ENCODE measurements at regions not wholly inside any gene's neighbourhood (a gene's known extent, or its start where the extent isn't known, plus 50 kb on each side); places are given as distances from the start of the nearest gene placed in this dataset.

DNA sequence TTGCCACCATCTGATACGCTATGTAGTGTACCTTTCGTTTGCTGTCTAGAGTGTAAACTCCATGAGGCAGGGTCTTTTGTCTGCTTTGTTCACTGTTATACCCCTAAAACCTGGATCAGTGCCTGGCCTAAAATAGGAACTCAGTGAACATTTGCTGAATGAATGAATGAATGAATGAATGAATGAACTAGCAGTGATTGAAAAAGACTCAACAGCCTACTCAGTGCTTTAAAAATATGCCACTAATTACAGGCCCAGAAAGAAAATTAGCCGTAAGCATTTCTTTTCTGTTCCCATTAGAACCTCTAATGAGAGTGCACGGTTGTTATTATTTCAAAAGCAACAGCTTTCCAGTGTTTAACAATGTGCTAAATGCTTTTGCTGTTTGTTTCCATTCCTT lies 69.3 kb upstream of the SYT6 start:
- no peak for DNase-seq

DNA sequence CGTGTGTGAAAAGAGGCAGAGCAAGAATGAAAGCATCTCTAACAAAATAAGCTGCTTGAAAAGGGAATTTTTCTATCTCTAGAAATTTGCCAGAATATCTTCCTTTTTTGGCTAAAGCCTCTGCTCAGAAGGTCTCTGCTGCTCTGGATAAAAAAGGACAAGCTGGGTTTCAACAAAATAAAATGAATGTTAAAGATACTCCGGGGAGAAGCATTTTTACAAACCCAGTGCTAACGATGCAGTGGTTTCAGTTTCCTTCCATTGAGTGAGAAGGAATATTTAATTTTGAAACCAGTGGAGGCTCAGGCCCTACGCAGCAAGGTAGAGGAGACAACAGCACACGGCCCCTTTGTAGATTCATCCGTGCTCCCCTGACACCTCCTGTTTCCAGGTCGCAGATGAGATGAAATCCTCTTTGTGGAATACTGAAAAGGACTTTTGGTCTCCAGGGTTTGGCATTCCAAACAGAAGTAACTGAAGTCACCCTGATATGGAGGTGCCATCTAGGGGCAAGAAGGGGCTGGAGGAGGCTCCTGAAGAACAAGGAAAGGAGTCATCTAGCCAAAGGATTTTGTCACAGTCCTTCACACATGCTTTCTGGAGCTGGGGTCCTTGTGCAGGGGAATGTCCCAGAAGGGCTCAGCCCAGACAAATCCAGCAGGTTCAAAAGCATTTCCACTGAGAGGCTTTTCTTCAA lies 65.7 kb upstream of the SYT6 start:
- in situ Hi-C loops (cut with MboI; ENCODE audit: low pct_ligation_motif_present in 1 of 4, low pct_unique_long_range_greater_than_20kb in 1 of 4, low sequenced_read_pairs in 3 of 4) (no loop called here), intact Hi-C loops (cut with DNase I; ENCODE audit: low total_unique reads) (no loop called here)
- no peak for TF ChIP-seq EP300 (IDR thresholded peaks at IDR 0.05; ENCODE audit: low read depth)
- TF ChIP-seq, protein P1, sequence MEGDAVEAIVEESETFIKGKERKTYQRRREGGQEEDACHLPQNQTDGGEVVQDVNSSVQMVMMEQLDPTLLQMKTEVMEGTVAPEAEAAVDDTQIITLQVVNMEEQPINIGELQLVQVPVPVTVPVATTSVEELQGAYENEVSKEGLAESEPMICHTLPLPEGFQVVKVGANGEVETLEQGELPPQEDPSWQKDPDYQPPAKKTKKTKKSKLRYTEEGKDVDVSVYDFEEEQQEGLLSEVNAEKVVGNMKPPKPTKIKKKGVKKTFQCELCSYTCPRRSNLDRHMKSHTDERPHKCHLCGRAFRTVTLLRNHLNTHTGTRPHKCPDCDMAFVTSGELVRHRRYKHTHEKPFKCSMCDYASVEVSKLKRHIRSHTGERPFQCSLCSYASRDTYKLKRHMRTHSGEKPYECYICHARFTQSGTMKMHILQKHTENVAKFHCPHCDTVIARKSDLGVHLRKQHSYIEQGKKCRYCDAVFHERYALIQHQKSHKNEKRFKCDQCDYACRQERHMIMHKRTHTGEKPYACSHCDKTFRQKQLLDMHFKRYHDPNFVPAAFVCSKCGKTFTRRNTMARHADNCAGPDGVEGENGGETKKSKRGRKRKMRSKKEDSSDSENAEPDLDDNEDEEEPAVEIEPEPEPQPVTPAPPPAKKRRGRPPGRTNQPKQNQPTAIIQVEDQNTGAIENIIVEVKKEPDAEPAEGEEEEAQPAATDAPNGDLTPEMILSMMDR (IDR thresholded peaks at IDR 0.05), result no peak
- no peak for TF ChIP-seq POLR2AphosphoS5 (IDR thresholded peaks at IDR 0.05)
- TF ChIP-seq POLR2A (IDR thresholded peaks at IDR 0.05), result no peak

More for the DNA sequence above, 69.3 kb upstream of the SYT6 start:
- Histone ChIP-seq H3K27me3 (no peaks in the 10 kb centered on the region), H3K9me3 (no peaks in the 10 kb centered on the region), H3K36me3 (no peaks in the 10 kb centered on the region), H3K4me1 (peaks cover 0 to 4% (median 0%) of the 10 kb centered on the region in 4 donors), H3K27ac (no peak overlapping the region), H3K4me3 (no peak overlapping the region)
- intact Hi-C loops (cut with DNase I; ENCODE audit: low total_unique reads), result loop anchor here (10.0 kb wide), 1 partner anchor 118 kb away; no protein-coding TSS in a partner anchor
- in situ Hi-C loops (cut with MboI; ENCODE audit: low pct_ligation_motif_present in 1 of 4, low pct_unique_long_range_greater_than_20kb in 1 of 4, low sequenced_read_pairs in 3 of 4), result no loop called here
- 72 to 93% methylated on average over 4 of the region's 4 CpGs for WGBS, 2 donors (ENCODE audit: low coverage in 1 of 2)
- TF ChIP-seq, protein P1 (IDR thresholded peaks at IDR 0.05), result no peak
- TF ChIP-seq POLR2AphosphoS5 (IDR thresholded peaks at IDR 0.05) (no peak), POLR2A (IDR thresholded peaks at IDR 0.05) (no peak), EP300 (IDR thresholded peaks at IDR 0.05; ENCODE audit: low read depth) (no peak)

DNA sequence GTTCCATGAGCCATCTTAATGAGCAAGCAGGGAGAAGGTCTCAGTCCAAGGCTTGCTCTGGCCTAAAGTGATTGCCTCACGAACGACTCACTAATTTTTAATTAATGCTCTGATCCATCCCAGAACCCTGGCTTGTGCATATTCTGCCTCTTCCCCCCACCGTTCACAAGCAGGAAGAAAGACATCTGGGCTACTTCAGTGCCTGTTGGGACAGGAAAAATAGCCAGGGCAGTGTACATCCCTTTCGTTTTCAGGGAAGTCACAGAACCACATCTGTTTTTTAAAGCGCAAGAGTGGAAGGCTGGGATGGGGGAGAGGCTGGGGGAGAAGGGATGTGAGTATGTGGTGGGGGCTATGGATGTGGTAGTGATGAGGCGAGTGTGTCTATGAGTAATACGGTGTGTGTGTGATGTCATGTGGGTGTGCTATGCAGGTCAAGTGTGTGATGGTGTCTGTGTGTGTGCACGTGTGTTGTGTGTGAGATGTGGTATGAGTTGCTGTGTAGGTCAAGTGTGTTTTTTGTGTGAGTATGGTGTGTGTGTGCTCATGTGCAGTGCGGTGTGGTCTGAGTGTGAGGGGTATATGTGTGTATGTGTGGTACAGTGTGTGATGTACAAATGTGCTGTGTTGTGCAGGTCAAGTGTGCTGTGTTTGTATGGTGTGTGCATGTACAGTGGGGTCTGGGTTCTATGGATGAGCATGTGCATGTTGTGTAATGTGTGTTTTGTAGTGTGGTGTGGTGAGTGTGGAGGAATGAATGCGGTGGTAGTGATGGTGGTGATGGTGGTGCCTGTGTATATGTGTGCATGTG lies 64.9 kb upstream of the SYT6 start:
- TF ChIP-seq EP300 (IDR thresholded peaks at IDR 0.05; ENCODE audit: low read depth) (no peak), POLR2A (IDR thresholded peaks at IDR 0.05) (no peak), POLR2AphosphoS5 (IDR thresholded peaks at IDR 0.05) (no peak)
- TF ChIP-seq, protein P1 (IDR thresholded peaks at IDR 0.05), result no peak
- DNase-seq, result no peak
- no peaks in the 10 kb centered on the region for H3K9me3 ChIP-seq
- no peaks in the 10 kb centered on the region for H3K36me3 ChIP-seq
- in situ Hi-C loops (cut with MboI; ENCODE audit: low pct_ligation_motif_present in 1 of 4, low pct_unique_long_range_greater_than_20kb in 1 of 4, low sequenced_read_pairs in 3 of 4), result no loop called here
- H3K4me3 ChIP-seq, result no peak overlapping the region
- WGBS, 2 donors (ENCODE audit: low coverage in 1 of 2), result 64 to 70% methylated on average over 10 of the region's 10 CpGs
- intact Hi-C loops (cut with DNase I; ENCODE audit: low total_unique reads), result no loop called here
- peak overlapping the region in 1 of 4 donors; percentile 40 for H3K27ac ChIP-seq
- peaks cover 0 to 4% (median 0%) of the 10 kb centered on the region in 4 donors for H3K4me1 ChIP-seq
- no peaks in the 10 kb centered on the region for H3K27me3 ChIP-seq

More for the DNA sequence above, 65.7 kb upstream of the SYT6 start:
- peak overlapping the region in 1 of 4 donors; percentile 40 for H3K27ac ChIP-seq
- no peak overlapping the region for H3K4me3 ChIP-seq
- H3K4me1 ChIP-seq, result peaks cover 0 to 4% (median 0%) of the 10 kb centered on the region in 4 donors
- H3K36me3 ChIP-seq, result no peaks in the 10 kb centered on the region
- H3K9me3 ChIP-seq, result no peaks in the 10 kb centered on the region
- no peaks in the 10 kb centered on the region for H3K27me3 ChIP-seq
- DNase-seq, result no peak
- WGBS, 2 donors (ENCODE audit: low coverage in 1 of 2), result 23 to 38% methylated on average over 5 to 7 of the region's 7 CpGs

DNA sequence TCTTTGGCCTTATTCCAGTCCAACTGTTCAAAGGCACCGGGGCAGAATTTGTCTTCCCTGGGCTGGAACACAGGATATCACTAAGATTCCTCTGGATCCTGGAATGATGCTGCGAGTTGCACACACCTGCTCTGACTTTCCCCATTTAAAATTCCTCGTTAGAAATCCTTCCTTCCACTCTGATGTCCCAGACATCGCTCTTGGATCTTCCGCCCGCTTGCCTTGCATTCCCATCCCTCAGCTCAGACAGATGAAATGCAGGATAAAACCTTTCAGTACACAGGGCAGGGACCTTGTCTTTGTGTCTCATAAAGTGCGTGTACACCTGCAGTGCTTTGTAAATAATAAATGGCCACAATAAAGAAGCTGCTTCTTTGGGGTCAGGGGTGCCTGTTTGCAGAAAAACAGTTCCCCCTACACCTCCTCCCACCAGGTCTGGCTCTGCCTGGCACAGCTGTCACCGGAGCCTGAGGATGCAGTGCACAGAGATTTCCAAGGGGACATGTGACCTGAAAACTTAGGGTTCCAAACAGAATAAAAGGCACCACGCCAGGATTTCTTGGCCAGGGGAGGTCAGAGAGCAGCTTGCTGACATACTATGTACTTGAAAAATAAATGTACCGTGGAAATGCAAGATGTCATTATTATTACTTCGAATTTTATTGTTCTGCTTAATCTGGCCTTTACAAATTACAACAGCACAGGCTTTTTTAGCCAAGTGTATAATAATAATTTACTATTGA lies 62.9 kb upstream of the SYT6 start:
- in situ Hi-C loops (cut with MboI; ENCODE audit: low pct_ligation_motif_present in 1 of 4, low pct_unique_long_range_greater_than_20kb in 1 of 4, low sequenced_read_pairs in 3 of 4) (no loop called here), intact Hi-C loops (cut with DNase I; ENCODE audit: low total_unique reads) (no loop called here)
- TF ChIP-seq POLR2AphosphoS5 (IDR thresholded peaks at IDR 0.05) (no peak), EP300 (IDR thresholded peaks at IDR 0.05; ENCODE audit: low read depth) (no peak), POLR2A (IDR thresholded peaks at IDR 0.05) (no peak)
- TF ChIP-seq, protein P1 (IDR thresholded peaks at IDR 0.05), result no peak
- no peaks in the 10 kb centered on the region for H3K9me3 ChIP-seq
- DNase-seq, result no peak
- peaks cover 0 to 4% (median 0%) of the 10 kb centered on the region in 4 donors for H3K4me1 ChIP-seq
- no peaks in the 10 kb centered on the region for H3K27me3 ChIP-seq
- H3K4me3 ChIP-seq, result no peak overlapping the region
- no peak overlapping the region for H3K27ac ChIP-seq
- 66 to 74% methylated on average over 3 to 11 of the region's 11 CpGs for WGBS, 2 donors (ENCODE audit: low coverage in 1 of 2)
- no peaks in the 10 kb centered on the region for H3K36me3 ChIP-seq

Measured in transverse colon (tissue), 4 donors.